Esophagus mucosa (tissue), 1 donor: ENCODE measurements at regions not wholly inside any gene's neighbourhood (a gene's known extent, or its start where the extent isn't known, plus 50 kb on each side); places are given as distances from the start of the nearest gene placed in this dataset.
A peak's percentile ranks its signal among the peaks of the same experiment; 100 is the strongest.

Experiments used
- ATAC-seq: fragments of 200-7000 bp; cut with Tn5 transposase; one replicate; pipeline ENCODE4 v1.9.1; 2020
- donor health status: DM: yes; HTN: yes; CAD: no.

DNA sequence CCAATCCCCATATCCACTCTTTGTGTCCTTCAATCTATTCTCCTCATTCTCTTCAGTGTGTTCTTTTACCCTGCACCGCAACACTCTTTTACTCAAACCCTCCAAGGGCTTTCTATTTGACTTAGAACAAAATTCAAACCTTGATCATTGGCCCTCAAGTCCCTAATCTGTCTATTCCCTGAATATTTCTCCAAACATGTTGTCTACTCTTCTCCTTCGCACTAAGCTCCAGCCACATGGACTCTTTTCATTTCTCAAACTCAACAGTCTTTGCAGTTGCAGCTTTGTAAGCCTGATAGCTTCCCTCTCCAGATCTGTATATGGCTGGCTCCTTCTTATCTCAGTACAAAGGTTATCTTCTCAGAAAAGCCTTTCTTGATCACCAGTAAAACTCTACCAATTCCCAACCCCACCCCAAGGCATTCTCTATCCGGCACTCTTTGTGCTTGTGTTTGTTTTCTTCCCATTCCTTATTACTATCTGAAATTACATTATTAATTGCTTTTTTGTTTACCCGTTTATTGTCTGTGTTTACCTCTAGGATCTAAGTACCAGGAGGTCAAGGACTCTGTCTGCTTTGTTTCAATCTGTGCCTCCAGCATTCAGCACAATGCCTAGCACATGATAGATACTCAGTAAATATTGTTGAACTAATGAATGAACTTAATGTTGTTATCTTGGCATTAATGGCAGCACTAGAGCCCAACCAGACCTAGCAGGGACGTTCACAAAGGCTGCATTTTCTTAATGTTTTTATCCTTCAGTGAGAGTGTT, 147.4 kb downstream of the BBOX1 start:
- ATAC-seq, result no peak

DNA sequence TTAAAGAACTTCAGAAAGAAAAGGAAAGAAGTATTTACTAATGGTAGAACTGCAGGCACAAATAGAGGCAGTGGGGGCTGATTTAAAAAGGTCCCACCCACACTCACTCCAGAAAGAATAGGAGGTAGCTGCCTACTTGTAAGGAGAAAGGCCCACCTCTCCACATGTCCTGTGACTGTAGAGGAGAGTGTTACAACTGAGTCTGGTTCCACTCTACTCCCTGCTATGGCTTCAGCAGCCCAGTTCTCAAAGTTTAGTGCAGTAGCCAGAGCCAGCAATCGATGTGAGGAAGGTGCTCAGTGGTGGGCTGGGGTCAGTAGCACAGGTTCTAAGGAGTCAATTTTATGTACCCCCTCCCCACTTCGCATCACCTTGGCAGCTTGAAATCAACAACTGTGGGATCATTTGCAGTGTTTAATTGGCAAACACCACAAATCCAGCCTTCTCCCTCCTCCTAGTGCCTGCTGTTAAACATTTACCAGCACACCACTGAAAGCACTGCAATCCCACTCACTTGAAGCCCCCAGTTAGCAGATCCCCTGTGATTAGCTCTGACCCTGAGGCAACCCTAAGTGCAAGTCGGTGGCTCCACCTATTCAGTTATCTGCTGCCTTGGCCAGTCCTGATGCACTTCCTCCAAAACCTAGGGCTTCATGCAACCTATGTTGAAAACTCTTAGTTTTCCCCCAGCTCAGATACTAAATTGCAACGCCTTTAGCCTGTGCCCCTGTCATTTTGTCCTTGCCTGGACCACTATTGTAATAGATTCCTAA, 146.6 kb downstream of the BBOX1 start:
- ATAC-seq, result no peak

DNA sequence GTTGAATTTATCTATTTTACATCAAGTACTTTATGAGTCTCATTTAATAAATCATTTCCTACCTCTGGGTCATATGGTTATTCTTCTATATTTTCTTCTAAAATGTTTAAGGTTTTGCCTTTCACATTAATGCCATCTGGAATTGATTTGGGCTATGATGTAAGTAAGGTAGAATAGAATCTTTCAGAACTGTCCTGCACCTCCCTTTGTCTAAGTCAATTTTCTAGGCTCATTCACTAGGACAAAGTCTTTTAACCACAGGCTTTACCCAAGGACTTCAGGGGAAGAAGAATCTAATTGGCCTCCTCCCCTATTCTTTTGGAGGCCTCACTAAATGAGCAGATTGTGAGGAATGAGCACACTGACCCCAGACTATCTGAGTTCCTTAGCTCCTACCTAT, 146.0 kb downstream of the BBOX1 start:
- ATAC-seq, result no peak

DNA sequence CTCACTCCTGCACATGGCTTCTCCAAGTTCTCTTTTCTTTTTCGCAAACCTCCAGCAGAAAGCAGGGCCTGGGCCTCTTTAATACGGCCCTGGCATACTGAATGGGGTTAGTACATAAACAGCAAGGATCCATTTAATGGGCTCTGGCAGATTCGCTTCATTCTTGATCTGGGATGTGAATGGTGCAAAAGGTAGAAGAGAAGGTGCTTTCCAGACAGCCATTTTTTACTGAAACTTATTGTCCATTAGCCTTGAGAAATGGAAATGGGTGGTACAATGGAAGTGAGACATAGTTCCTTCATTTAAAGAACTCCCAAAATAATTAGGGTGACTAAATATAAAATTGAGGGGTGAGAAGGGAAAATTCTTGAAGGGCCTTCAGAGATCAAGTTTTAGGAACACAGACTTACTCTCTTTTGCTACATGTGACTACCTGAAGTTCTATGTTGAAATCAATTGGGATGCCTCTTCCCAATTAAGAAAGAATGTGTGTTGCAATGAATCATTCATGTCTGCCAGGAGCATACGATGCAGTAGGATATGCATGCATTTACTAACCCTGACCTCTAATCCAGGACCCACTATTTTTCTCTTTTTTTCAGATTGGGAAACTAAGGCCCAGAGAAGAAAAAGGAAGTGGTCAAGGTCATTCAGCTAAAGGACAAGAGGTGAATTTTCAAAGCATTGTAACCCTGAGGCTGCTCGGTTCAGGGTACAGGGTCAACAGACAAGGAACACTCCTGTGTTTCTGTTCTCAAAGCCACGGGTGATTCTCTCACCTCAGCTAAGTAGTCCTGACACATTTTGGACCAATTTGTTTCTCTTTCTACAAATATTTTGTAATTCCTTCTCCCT, 144.1 kb downstream of the BBOX1 start:
- ATAC-seq, result no peak

DNA sequence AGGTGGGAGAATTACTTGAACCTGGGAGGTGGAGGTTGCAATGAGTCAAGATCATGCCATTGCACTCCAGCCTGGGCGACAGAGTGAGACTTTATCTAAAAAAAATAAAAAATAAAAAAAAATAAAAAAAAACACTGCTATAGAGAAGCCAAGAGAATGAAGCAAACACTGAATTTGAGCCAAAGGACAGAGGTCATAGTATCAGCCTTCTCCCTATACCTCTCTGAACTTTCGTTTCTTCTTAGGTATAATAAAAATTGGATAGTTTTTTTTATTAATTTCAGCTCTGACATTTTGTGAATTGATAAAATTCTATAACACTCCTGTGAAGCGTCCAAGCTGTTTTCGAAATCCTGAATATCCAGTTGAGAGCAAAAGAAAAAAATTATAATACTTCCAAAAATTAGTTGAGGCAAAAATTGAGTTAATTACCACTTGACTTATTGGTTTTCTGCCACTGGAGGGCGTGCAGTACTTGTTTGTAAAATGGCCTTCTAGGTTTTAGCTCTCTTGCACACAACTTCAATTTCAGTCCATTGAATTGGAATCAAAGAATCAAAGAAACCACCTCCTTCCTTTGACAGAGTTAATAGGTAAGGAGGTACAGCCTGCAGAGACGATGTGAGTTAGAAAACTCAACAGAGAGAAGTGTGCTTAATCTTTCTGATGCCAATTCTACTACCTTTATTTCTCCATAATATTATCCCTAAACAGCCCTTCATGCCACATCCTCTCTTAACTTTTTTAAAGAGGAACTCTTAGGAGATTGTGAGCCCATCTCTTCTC, 143.2 kb downstream of the BBOX1 start:
- peak; percentile 53 for ATAC-seq

DNA sequence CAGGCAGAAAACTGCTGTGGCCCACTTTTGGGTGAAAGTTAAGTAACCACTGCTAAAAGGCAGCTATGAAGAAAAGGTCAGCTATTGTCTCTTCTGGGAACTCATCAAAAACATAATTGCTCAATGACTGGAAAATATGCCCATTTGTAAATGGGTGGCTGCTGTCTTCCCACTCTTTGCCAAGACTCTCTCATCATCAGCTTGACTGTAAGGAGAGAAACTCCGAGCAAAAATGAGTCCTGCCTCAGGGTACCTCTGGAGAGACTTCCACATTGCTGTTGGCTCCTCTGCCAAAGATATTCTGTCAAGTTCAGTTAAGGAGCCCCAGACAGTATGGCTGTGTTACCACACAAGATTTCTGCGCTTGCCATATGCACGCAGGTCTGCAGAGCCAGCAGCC, 138.7 kb downstream of the BBOX1 start:
- no peak for ATAC-seq

DNA sequence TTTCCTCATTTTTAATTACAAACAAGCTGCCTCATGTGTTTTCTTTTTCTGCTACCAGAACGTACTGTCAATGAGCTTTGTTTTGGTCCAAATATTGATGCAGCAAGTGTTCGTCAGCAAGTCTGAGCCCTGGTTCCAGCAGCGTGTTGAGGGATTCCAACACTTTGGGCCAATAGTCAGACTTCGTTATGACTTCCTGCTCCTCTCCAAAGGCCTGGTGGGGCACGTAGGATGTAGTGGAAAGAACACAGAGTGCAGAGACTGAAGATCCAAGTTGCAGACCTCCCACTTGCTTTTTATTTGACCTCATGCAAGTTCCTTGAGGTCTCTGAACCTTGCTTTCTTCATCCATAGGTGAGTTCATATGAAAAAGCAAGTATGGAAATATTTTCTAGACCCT, 138.2 kb downstream of the BBOX1 start:
- no peak for ATAC-seq
